Kidney capillary endothelial cell (primary cell): ENCODE measurements at regions not wholly inside any gene's neighbourhood (a gene's known extent, or its start where the extent isn't known, plus 50 kb on each side); places are given as distances from the start of the nearest gene placed in this dataset.
"Not testable (repeated sequence)": the region's sequence is repeated elsewhere in the genome, so short reads cannot be mapped to it uniquely, and the experiment has no call there.

Experiments
- DNase-seq: peaks from one replicate; pipeline ENCODE4 v3.0.0-alpha.2; 2018; ENCODE audit warnings: low spot score

DNA sequence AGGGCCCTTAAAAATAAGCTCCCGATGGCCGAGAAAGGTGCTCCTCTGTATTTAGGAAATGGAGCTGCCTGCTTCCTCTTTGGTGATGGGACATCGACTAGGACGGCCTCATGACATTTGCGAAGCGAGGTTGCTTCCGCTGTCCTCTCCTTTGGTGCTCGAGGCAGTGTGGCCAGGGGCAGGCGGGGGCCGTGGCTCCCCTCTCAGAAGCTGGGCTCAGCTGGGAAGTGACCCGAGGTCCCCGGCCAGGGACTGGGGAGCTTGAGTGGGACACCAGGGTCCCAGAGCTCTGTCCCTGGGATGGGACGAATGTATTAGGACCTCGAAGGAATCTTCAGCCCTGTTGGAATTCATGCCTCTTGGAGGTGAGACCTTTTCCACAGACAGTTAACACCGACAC lies 151.1 kb downstream of the CTTN start:
- no peak for DNase-seq

DNA sequence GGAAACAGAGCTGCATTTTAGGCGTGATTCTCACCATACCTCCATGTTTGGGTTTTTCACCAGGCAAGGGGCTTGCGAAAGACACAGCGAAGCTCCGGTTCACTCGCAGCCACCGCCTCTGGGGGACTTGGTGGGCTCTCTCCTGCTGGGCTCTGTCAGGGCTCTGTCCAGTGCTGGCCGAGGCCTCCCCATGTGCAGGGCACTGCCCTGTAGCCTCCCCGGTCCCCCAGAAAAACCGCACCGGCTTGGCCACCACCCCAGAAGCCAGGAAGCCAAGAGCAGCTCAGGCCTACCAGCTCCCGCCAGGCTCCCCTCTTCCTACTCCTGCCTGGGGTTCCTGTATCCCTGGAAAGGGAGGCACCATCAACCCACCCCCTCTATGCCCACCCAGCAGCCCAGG lies 151.5 kb downstream of the CTTN start:
- DNase-seq, result no peak

DNA sequence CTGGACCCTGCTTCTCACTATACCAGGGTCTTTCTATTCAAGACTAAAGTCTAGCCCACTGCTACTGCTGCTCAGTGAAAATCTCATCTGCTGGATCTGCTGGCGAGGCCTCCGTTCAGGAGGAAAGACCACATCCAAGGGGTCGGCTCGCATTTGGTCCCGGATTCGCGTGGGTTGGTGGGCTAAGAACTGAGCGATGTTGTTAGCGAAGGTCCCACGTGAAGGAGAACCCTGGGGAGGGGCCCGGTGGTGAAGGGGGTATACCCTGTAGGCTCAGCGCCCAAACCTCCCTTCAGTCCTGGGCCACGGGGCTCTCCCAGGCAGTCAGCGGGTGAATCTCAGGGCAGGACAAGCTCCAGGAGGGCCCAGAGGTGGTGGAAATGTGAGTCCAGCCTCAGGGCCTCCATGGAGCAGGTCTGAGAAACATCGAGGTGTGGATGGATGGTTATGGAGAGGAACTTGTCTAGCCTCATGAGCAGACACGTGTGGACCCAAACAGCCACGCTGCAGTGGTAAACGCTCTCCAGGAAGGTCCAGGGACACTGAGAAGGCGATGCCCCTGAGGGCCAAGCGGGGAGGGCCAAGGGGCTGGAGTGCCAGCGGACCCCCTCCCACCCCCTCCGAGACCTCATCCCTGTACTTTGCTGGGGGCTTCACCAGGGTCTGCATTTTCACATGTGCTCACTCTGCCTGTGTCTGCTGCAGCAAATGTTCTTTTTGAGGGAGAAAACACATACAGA lies 152.3 kb downstream of the CTTN start:
- no peak for DNase-seq

GRCh38 chr11:70551351-70552166 lies 153.2 kb downstream of the CTTN start:
- DNase-seq, result no peak

DNA sequence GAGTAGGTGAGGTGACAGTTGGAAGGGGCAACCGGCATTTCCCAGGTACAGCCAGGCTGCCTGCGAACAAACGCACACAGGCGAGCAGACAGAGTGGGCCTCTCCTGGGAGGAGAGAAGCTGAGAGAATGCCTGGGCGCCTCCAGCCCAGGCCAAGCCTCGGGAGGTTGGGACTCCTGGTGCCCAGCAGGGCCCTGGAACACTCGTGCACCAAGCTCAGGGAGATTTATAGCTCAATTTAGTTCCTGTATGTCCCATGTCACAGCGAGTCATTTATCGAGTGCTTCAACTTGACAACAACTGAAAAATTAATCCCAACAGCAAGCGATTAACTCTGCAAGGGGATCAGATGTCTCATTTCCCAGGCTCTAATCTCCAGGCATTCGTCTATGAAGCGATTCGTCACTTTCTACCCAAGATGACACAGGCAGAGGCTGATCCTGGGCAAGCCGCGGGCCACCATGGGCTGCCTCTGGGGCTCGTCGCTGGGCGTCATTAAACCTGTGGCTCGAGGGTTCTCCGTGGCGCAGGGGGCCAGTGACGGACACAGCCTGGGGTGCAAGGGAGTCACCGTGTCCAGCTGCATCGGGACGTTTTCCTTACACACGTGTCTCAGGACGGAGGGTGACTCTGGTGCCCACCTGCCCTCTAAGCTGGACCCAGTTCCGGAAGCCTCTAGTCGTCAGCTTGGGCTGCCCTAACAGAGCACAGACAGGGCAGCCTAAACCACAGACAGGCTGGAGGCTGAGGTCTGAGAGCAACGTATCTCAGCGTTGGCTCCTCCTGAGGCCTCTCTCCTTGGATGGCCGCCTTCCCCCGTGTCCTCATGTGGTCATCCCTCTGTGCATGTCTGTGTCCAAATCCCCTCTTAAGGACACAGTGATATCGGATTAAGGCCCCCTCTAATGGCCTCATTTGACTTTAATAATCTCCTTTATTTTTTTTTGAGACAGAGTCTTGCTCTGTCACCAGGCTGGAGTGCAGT lies 154.1 kb downstream of the CTTN start:
- no peak for DNase-seq

DNA sequence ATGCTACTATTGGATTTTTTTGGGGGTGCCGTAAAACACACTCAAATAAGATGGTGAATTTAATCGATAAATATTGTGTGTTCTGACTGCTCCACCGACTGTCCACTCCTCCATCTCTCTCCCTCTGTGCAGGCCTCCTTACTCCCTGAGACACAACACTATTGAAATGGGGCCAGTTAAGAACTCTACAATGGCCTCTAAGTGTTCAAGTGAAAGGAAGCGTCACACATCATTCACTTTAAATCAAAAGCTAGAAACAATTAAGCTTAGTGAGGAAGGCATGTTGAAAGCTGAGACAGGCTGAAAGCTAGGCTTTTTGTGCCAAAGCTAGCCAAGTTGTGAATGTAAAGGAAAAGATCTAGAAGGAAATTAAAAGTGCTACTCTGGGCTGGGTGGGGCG lies 156.7 kb downstream of the CTTN start:
- DNase-seq, result no peak

GRCh38 chr11:70556884-70557741 lies 158.8 kb downstream of the CTTN start:
- DNase-seq, result no peak

DNA sequence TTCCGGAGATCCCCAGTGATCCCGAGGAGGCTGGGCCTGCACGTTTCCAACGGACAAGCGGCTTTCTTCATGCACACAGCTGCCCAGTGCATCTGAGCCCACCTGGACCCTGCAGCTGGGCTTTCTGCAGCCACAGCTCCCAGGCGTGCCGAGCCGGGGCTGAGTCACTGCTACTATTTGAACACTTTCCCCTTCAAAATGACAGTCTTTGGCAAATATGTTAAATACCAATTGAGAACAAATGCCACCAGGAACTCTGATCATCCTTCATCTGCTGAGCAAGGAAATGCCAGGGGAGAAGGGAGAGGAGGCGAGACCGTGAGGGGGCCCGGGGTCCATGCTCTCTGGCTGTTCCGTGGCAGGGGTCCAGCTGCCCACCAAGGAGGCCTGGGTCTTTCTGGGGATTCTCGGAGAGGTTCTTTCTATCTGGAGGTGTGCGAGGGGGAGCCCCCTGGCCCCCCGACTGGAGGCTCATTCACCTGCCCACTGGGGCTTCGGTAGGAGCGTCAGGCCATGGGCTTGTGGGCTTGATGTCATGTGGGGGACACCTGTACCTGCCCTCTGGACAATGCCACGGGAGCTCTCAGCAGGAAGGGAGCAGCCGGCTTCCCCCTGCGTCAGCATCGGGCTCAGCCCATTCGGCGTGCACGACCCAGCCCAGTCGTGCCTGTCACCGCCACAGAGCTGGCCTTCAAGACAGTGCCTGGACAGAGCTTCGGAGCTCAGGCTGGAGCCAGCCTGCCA lies 159.6 kb downstream of the CTTN start:
- DNase-seq, result no peak

GRCh38 chr11:70558681-70559080 lies 160.4 kb downstream of the CTTN start:
- DNase-seq, result no peak

GRCh38 chr11:70559516-70559915 lies 161.2 kb downstream of the CTTN start:
- no peak for DNase-seq

- DNase-seq, result not testable (repeated sequence)
Observed at GRCh38 chr11:70560621-70561020, 162.3 kb downstream of the CTTN start.

DNA sequence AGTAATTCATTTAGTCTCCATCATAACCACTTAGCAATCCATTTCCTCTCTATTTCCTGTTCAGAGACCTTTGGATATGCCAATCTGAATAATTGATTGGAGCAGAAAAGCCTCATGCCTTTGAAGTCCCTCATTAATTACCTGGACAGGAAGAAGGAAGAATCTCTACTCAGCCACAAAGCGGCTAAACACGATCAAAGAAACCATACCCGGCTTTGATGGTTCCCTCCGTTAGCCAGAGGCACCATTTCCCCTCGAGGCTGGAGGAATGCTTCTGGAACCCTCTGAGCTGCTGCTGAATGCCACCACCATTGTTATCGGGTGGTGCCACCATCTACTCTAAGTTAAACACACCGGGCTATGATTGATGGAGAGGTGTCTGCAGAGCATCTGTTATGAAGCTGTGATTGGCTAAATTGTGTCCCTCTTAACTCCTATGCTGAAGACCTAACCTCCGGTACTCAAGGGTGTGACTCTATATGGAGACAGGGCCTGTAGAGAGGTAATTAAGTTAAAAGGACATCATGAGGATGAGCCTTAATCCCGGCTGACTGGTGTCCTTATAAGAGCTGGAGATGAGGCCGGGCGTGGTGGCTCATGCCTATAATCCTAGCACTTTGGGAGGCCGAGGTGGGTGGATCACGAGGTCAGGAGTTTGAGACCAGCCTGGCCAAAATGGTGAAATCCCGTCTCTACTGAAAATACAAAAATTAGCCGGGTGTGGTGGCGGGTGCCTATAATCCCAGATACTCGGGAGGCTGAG lies 168.6 kb downstream of the CTTN start:
- DNase-seq, result no peak

DNA sequence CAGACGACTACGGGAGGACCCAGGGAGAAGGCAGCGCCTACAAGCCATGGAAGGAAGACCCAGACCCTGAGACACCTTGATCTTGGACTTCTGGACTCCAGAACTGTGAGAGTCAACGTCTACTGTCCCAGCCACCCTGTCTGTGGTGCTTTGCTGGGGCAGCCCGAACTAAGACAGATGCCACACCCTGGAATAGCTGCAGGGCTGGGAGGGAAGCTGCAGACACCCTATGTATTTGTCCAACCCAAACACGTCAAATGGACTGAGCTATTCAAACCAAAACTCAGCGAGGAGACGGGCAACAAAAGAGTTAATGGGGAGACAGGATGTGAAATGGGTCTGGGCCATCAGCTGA lies 169.3 kb downstream of the CTTN start:
- no peak for DNase-seq

- DNase-seq, result peak; percentile 67
Observed at GRCh38 chr11:70568035-70568813, 169.9 kb downstream of the CTTN start.

GRCh38 chr11:70568814-70569617 lies 170.7 kb downstream of the CTTN start:
- no peak for DNase-seq

DNA sequence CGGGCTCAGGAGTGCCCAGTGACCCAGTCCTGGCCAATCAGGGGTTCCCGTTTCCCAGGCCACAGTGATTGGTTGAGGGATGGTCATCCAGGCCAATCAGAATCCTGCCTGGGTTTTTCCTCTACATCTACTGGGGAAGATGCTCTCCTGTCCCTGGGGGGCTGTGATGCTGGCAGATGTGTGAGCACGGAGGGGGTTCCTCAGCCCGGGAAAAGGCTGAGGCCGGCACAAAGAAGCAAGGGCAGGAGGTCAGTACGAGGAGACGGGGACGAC lies 171.2 kb downstream of the CTTN start:
- no peak for DNase-seq

DNA sequence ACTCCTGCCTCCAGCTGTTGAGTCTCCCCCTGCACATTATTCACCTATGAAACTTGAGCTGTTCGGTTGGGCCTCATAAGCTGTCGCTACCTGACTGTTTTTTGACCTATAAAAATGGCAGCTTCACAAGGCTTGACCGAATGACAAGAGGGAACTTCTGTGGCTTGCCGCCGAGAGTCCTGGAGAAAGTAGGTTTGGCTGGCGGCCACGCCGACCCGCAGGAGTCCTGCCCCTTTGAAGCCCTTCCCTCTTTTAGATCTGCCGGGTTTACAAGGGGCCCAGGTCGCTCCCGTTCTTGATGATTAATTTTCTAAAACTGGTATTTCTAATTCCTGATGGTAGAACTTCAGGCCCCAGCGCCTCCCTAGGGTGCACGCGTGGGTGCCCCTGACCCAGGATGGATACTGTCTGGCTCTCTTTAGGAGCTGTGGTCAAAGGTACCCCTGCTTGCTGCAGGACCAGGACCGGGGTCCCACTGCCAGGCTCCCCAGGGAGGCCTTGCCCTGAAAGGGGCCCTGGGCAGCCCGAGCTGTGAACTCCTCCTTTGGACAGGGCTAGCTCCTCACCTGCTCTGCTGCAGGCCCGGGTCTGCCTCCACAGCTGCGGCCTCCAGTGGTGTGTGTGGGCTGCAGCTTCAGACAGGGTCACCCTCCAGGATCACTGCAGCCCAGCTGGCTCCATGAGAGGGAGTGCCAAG lies 171.8 kb downstream of the CTTN start:
- DNase-seq, result no peak
